Testis (tissue), 2 donors: ENCODE measurements at regions not wholly inside any gene's neighbourhood (a gene's known extent, or its start where the extent isn't known, plus 50 kb on each side); places are given as distances from the start of the nearest gene placed in this dataset.

Experiments used
- DNase-seq: peaks from one replicate; pipeline ENCODE4 v3.0.0-alpha.2; 2019
- H3K27ac ChIP-seq, 2 donors: fragments of 200-600 bp; sonication (generic); one replicate each; pipeline ENCODE4 v1.5.1; 2019
- H3K27me3 ChIP-seq: fragments of 200-600 bp; sonication (generic); one replicate; pipeline ENCODE4 v1.5.1; 2019
- H3K36me3 ChIP-seq: fragments of 200-600 bp; sonication (generic); one replicate; pipeline ENCODE4 v1.5.1; 2017; ENCODE audit warnings: low read depth; ENCODE audit errors: missing control alignments
- H3K4me1 ChIP-seq: fragments of 200-600 bp; sonication (generic); one replicate; pipeline ENCODE4 v1.5.1; 2019
- H3K4me3 ChIP-seq, 2 donors: fragments of 200-600 bp; sonication (generic); one replicate each; pipeline ENCODE4 v1.5.1; 2017 to 2019
- H3K9me3 ChIP-seq: fragments of 200-600 bp; sonication (generic); one replicate; pipeline ENCODE4 v1.5.1; 2017
- POLR2A ChIP-seq: fragments of 450-650 bp; IDR thresholded peaks from one replicate; pipeline ENCODE4 v1.6.1; 2017; ENCODE audit warnings: antibody characterized with exemption, mild to moderate bottlenecking, moderate library complexity
- WGBS, 2 donors: methylation state at CpG; one replicate each; pipeline ENCODE4 v1.1.5; 2018; 5-methylcytosine and 5-hydroxymethylcytosine counted together
- intact Hi-C: fragments of 100-400 bp; cut with DNase I; formaldehyde crosslinking; loops from one replicate; pipeline ENCODE4 v1.15.1; 2023; ENCODE audit warnings: low total_unique reads
- TF ChIP-seq, protein P1 (sequence below), 3 experiments: fragments of 450-650 bp in 2 of 3; fragments of 200-600 bp in 1 of 3; sonication (generic) in 1 of 3; IDR thresholded peaks; one replicate each; pipeline ENCODE4 v1.5.1; 2016 to 2019; ENCODE audit warnings: antibody characterized with exemption in 3 of 3, mild to moderate bottlenecking in 2 of 3, moderate library complexity in 1 of 3

DNA sequence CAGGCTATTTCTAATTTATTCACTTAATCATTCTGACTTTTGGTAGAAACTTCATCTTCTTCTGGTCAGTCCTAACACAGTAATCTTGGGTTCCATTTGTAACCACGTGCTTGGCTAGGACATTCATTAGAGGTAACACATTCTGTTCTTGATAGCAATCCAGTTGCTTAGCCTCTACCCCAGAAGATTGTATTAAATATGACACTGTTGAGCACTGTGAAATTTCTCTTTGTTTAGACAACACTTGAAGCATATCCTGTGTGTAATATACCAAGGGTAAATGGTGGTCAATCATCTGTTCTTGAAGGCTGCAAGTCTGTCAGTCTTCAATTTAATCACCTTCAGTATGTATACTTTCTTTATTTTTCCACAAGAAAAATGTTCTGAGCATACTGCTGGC lies 523.0 kb downstream of the ANKRD50 start:
- Histone ChIP-seq H3K36me3 (no peaks in the 10 kb centered on the region), H3K9me3 (no peaks in the 10 kb centered on the region), H3K27me3 (no peaks in the 10 kb centered on the region), H3K27ac (no peak overlapping the region), H3K4me3 (no peak overlapping the region), H3K4me1 (no peaks in the 10 kb centered on the region)
- TF ChIP-seq, protein P1, sequence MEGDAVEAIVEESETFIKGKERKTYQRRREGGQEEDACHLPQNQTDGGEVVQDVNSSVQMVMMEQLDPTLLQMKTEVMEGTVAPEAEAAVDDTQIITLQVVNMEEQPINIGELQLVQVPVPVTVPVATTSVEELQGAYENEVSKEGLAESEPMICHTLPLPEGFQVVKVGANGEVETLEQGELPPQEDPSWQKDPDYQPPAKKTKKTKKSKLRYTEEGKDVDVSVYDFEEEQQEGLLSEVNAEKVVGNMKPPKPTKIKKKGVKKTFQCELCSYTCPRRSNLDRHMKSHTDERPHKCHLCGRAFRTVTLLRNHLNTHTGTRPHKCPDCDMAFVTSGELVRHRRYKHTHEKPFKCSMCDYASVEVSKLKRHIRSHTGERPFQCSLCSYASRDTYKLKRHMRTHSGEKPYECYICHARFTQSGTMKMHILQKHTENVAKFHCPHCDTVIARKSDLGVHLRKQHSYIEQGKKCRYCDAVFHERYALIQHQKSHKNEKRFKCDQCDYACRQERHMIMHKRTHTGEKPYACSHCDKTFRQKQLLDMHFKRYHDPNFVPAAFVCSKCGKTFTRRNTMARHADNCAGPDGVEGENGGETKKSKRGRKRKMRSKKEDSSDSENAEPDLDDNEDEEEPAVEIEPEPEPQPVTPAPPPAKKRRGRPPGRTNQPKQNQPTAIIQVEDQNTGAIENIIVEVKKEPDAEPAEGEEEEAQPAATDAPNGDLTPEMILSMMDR (IDR thresholded peaks at IDR 0.05) = no peak
- no peak for TF ChIP-seq POLR2A
- 52 to 60% methylated on average over 1 of the region's 1 CpG for WGBS, 2 donors
- intact Hi-C loops = no loop called here
- no peak for DNase-seq

DNA sequence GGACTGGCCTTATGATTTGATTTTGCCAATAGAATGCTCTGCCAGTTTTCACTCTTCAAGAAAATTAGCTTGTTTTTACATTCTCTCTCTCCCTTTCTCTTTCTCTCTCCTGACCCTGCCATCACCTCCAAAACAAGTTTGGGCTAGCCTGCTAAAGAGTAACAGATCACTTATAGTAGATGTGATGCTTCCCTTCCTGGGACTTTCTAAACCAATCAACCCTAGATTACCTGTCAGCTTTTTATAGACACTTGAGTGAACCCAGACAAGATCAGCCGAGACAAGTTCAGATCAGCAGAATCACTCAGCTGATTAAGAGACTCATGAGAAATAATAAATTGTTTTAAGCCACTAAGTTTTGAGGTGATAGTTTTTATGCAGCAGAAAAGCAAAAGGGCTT lies 521.2 kb downstream of the ANKRD50 start:
- intact Hi-C loops = no loop called here
- no peaks in the 10 kb centered on the region for H3K36me3 ChIP-seq
- no peak for DNase-seq
- H3K27ac ChIP-seq = no peak overlapping the region
- H3K4me3 ChIP-seq = no peak overlapping the region
- no peaks in the 10 kb centered on the region for H3K9me3 ChIP-seq
- no peaks in the 10 kb centered on the region for H3K4me1 ChIP-seq
- WGBS, 2 donors = 97 to 100% methylated on average over 1 of the region's 1 CpG
- H3K27me3 ChIP-seq = no peaks in the 10 kb centered on the region
- TF ChIP-seq, protein P1 (IDR thresholded peaks at IDR 0.05) = no peak
- no peak for TF ChIP-seq POLR2A

DNA sequence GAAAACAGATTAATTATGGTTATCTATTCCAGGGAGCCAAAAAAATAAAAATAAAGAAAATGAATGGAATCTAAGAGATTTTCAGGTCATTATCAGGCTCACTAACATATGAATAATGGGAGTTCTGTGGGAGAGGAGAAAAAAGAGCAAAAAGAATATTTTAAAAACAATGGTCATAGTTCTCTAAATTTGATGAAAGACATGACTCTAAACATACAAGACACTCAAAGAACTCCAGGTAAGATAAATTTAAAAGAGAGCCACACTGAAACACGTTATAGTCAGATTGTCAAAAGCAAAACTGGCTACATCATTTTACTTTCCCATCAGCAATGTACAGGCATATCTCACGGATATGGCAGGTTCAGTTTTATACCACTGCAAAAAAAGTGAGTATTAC lies 520.0 kb downstream of the ANKRD50 start:
- H3K4me1 ChIP-seq = no peaks in the 10 kb centered on the region
- no peak for DNase-seq
- TF ChIP-seq, protein P1 (IDR thresholded peaks at IDR 0.05) = no peak
- TF ChIP-seq POLR2A = no peak
- no peaks in the 10 kb centered on the region for H3K36me3 ChIP-seq
- no peak overlapping the region for H3K27ac ChIP-seq
- H3K4me3 ChIP-seq = no peak overlapping the region
- WGBS, 2 donors = 84 to 95% methylated on average over 2 of the region's 2 CpGs
- intact Hi-C loops = no loop called here
- H3K27me3 ChIP-seq = no peaks in the 10 kb centered on the region
- no peaks in the 10 kb centered on the region for H3K9me3 ChIP-seq

DNA sequence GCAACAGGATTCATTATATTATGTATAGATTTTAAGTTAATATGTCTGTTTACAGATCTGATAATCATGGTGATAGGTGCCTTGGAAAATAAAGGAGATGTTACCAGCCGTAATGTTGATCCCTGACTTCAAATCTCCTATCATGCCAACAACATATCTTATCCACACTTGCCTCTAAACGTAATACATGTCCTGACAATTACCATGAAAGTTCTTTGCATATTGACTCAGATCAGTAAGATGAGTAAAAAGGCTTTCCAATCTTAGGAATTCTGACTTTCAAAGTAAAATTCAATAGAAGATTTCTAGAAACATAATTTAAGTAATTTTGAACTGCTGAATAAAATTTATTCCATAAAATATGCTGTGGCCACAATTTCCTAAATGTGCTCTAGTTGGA lies 513.3 kb downstream of the ANKRD50 start:
- TF ChIP-seq POLR2A = no peak
- no peak for DNase-seq
- intact Hi-C loops = no loop called here

DNA sequence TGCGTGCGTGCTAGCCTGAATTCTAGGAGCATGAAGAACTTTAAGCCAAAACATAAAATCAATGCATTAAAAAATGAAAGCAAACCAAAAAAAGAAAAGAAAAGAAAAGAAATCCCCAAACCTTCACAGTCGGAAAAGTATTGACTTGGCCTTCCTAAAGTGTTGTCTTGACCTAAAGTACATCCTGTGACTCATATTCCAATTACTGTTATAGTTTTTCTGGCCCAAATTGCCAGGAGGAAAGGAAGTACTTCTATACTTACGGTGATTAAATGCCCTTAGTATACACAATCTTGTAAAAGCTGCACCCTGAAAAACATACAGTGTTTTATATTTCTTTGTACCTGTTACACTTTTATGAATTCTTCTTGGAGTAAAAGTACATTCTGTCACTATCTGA lies 512.8 kb downstream of the ANKRD50 start:
- no peak for TF ChIP-seq POLR2A
- TF ChIP-seq, protein P1 (IDR thresholded peaks at IDR 0.05) = no peak
- 65% methylated on average over 4 of the region's 4 CpGs for whole genome bisulfite sequencing, 2 donors

More for the DNA sequence above, 513.3 kb downstream of the ANKRD50 start:
- Histone ChIP-seq H3K4me3 (no peak overlapping the region), H3K27ac (no peak overlapping the region), H3K9me3 (no peaks in the 10 kb centered on the region), H3K4me1 (no peaks in the 10 kb centered on the region), H3K36me3 (no peaks in the 10 kb centered on the region), H3K27me3 (no peaks in the 10 kb centered on the region)
- WGBS, 2 donors = 80 to 82% methylated on average over 2 of the region's 2 CpGs

More for the DNA sequence above, 512.8 kb downstream of the ANKRD50 start:
- Histone ChIP-seq H3K4me1 (no peaks in the 10 kb centered on the region), H3K36me3 (no peaks in the 10 kb centered on the region), H3K9me3 (no peaks in the 10 kb centered on the region), H3K27me3 (no peaks in the 10 kb centered on the region), H3K4me3 (no peak overlapping the region), H3K27ac (no peak overlapping the region)
- DNase-seq = no peak
- intact Hi-C loops = no loop called here
